GM12878 (cell line): ENCODE measurements at regions not wholly inside any gene's neighbourhood (a gene's known extent, or its start where the extent isn't known, plus 50 kb on each side); places are given as distances from the start of the nearest gene placed in this dataset.
"Not testable (repeated sequence)": the region's sequence is repeated elsewhere in the genome, so short reads cannot be mapped to it uniquely, and the experiment has no call there.

Experiments
- CHD1 ChIP-seq: IDR thresholded peaks from 2 replicates; pipeline ENCODE4 v1.6.1; 2012; ENCODE audit warnings: low read depth, low read length, improper control_type of control experiment
- CTCF ChIP-seq, 3 experiments: IDR thresholded peaks in 2 of 3; conservative IDR thresholded peaks in 1 of 3; 2 replicates each; pipeline ENCODE4 v1.5.1; 2011; ENCODE audit warnings: low read depth in 3 of 3, low read length in 3 of 3, mild to moderate bottlenecking in 3 of 3, control low read depth in 2 of 3, moderate library complexity in 2 of 3, inconsistent platforms in 1 of 3, mixed read lengths in 1 of 3; ENCODE audit not compliant: control insufficient read depth in 2 of 3, insufficient read depth in 1 of 3; ENCODE audit errors: extremely low read depth in 1 of 3
- ESRRA ChIP-seq: IDR thresholded peaks from 2 replicates; pipeline ENCODE4 v1.6.1; 2012; ENCODE audit warnings: mild to moderate bottlenecking, low read length, improper control_type of control experiment
- HDAC2 ChIP-seq: fragments of 200-600 bp; sonication (generic); IDR thresholded peaks from 2 replicates; pipeline ENCODE4 v1.6.1; 2017
- NFYB ChIP-seq: IDR thresholded peaks from 2 replicates; pipeline ENCODE4 v1.6.1; 2011; ENCODE audit warnings: low read depth, mild to moderate bottlenecking, low read length, improper control_type of control experiment, moderate library complexity; ENCODE audit not compliant: insufficient read depth
- SKIL ChIP-seq: fragments of 450-650 bp; IDR thresholded peaks from 2 replicates; pipeline ENCODE4 v1.6.1; 2017; ENCODE audit warnings: mild to moderate bottlenecking, low read depth, inconsistent platforms; ENCODE audit not compliant: poor library complexity, severe bottlenecking
- SPI1 ChIP-seq: IDR thresholded peaks from 2 replicates; pipeline ENCODE4 v1.6.1; 2011; ENCODE audit warnings: low read depth, mild to moderate bottlenecking, low read length, moderate library complexity, borderline replicate concordance; ENCODE audit not compliant: insufficient read depth
- STAT1 ChIP-seq: fragments of 450-650 bp; conservative IDR thresholded peaks from 2 replicates; pipeline ENCODE4 v1.6.1; 2014; ENCODE audit warnings: antibody characterized with exemption, mild to moderate bottlenecking
- TBL1XR1 ChIP-seq: IDR thresholded peaks from 2 replicates; pipeline ENCODE4 v1.6.1; 2012; ENCODE audit warnings: low read depth, low read length, improper control_type of control experiment
- TF ChIP-seq, protein P1 (sequence below): IDR thresholded peaks from 2 replicates; pipeline ENCODE4 v1.6.1; 2011; ENCODE audit warnings: low read depth, low read length, improper control_type of control experiment, borderline replicate concordance

DNA sequence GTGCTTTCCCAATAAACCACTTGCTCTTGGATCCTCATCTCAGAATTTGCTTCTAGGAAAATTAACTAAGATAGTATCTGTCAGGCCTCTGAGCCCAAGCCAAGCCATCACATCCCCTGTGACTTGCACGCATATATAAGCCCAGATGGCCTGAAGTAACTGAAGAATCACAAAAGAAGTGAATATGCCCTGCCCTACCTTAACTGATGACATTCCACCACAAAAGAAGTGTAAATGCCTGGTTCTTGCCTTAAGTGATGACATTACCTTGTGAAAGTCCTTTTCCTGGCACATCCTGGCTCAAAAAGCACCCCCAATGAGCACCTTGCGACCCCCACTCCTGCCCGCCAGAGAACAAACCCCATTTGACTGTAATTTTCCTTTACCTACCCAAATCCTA is 255.0 kb upstream of the SPTLC3 start:
- not testable (repeated sequence) for TF ChIP-seq CTCF (IDR thresholded peaks at IDR 0.05 in 2 of 3, conservative IDR thresholded peaks at IDR 0.05 in 1 of 3; ENCODE audit: control insufficient read depth in 2 of 3, extremely low read depth in 1 of 3, insufficient read depth in 1 of 3, low read depth in 3 of 3, low read length in 3 of 3); HDAC2; NFYB; TBL1XR1; ESRRA; CHD1; SPI1; STAT1; SKIL
- TF ChIP-seq, protein P1, sequence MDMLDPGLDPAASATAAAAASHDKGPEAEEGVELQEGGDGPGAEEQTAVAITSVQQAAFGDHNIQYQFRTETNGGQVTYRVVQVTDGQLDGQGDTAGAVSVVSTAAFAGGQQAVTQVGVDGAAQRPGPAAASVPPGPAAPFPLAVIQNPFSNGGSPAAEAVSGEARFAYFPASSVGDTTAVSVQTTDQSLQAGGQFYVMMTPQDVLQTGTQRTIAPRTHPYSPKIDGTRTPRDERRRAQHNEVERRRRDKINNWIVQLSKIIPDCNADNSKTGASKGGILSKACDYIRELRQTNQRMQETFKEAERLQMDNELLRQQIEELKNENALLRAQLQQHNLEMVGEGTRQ = not testable (repeated sequence)
